HG02623 (cell line): ENCODE measurements at regions not wholly inside any gene's neighbourhood (a gene's known extent, or its start where the extent isn't known, plus 50 kb on each side); places are given as distances from the start of the nearest gene placed in this dataset.
A peak's percentile ranks its signal among the peaks of the same experiment; 100 is the strongest.
"Not testable (repeated sequence)": the region's sequence is repeated elsewhere in the genome, so short reads cannot be mapped to it uniquely, and the experiment has no call there.

Experiments
- ATAC-seq: cut with Tn5 transposase; IDR thresholded peaks from one replicate; pipeline ENCODE4 v1.9.1; 2021; ENCODE audit warnings: moderate library complexity; ENCODE audit not compliant: unreplicated experiment

DNA sequence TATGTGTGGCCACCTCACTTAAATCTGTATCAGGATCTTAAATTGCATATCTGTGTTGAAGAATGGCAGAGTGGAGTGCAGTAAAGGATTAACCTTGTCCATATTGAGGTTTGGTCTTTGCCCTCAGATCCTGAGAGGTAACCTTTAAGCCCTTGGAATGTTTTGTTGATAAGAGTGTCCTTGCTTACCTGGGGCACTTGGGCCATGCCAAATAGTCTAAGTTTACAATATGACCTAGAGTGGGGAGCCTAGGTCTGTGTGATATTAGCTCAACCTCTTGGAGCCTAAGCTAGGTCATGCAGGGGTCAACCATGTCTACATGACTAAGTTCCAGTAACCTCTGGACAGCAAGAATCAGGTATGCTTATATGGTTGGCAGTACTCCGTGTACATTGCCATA is 792.5 kb downstream of the DIAPH3 start:
- ATAC-seq: no peak

DNA sequence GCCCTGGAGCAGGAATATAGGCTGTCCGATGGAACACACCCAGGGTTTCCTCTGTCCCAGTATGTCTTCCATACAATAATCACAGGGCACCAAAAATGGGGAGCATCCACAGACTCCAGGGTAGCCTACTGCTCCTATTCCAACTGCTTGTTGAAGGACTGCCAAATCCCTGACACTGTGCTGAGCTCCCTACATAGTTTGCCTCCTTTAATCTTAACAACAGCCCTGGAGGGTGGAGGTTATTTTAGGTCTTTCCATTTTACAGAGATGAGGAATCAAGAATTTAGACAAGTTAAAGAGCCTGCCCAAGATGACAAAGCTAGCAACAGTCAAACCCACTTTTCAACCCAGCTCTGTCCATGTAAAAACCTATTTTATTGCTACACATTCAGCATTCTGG is 790.4 kb downstream of the DIAPH3 start:
- ATAC-seq: no peak

DNA sequence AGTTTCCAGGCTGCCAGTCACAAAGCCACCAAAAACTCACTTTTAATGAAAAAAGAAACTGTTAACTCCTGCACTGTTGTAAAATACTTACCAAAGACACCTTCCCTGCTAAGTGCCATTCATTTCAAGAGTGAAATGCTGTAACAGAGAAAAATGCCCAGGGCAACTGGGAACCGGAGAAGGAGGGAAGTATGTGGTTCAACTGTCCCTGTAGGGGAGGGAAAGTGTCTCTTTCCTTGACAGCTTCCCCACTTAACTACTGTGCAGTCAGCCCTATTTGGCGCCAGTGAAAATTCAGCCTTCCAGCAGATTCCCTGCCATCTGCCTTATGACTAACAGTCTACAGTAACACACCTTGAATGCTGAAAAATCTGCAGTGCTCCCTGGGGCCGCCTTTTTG is 789.0 kb downstream of the DIAPH3 start:
- no peak for ATAC-seq

DNA sequence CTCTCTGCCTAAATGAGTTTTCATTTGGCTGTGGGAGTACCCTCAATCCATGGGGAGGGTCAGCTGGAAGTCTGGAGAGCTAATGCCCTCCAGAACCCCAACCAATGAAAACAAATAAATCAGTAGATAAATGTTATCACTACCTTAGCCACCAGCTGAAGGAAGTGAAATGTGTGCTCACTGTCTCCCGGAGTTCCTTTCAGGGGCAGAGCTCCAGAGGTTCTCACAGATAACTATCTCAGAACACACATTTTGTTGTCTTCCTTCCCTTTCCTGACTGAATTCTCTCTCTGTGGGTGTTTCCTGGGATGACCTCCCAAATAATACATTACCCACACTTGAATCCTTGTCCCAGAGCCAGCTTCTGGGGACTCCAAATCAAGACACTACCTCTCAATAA is 779.6 kb downstream of the DIAPH3 start:
- no peak for ATAC-seq

DNA sequence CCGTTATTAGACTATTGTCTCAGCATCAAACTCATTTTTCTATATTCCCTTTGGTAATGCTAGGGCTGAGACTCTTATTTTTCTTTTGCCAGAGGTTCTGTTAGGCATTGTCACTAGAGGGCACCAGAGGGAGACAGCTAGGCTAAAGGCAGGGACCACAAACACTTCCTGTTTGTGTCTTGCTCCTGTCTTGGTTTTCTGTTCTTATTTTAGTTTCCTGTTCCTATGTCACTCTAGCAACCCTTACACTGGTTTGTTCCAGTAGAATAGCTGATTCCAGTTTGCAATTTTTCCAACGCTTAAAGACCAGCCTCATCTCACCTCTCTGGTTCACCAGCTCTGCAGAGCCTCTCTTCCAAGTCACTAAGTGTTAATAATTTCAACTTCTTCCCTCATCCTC is 772.0 kb downstream of the DIAPH3 start:
- ATAC-seq: peak; percentile 99

DNA sequence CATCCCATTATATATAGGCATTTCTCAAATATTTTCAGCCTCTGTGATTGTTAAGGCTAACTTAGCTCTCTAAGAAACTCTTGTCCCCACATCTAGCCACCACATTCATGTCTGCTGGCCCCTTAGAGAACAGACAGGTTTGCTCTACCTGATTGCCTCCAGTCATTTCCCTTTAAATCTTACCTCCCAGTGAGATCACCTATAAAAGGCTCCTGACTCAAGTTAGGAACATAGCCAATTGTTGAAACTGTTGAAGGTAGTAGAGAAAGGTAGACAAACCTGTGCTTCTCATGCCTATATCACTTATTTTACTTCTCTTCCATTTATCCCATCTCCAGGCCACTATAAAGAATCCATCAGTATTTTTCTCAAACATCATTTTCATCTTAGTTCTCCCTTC is 771.4 kb downstream of the DIAPH3 start:
- no peak for ATAC-seq

DNA sequence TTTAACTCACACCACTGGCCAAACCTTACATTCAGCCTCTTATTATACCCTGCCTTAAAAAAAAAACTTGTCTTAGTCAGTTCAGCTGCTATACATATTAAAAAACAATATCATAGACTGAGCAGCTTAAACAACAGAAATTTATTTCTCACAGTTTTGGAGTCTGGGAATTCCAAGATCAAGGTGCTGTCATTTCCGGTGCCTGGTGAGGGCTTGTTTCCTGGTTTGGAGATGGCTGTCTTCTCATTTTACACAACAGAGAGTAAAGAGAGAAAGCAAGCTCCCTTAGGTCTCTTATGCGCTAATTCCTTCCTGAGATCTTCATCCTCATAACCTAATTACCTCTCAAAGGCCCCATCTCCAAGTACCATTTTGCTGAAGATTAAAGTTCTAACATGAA is 769.2 kb downstream of the DIAPH3 start:
- no peak for ATAC-seq

DNA sequence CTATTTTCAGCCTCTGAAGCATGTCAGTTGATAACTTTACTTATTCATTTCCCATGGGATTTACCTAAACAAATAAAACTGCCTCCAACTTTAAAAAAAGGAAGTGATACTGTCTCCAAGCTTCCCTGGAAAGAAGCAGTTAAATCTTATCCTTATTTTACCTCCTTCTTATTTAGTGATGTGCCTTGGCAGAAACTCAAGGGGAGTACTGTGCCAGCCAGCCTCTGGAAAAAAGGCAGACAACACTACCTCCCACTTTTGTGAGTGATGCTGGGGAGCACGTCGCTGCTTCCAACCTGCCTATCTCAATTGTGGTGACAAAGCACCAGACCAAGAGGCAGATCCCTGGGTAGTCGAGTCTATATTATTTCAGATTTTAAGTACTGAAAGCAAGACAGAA is 765.6 kb downstream of the DIAPH3 start:
- ATAC-seq: no peak

DNA sequence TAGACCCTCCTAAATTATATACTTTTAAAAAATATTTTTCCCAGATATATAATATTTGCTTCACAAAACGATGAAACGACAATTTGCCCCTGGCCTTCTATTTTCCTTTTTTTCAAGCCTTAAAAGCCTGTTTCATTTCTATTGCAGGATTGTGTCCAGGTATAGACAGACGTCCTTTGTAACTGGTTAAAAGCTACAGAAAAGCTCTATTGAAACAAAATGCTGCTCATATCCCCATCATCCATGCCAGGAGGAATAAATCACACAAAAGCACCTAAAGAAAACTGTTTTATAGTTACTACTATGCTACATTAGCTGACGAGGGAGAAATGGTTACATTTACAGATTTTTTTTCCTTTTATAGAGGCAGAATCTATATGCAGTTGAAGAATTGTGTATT is 765.1 kb downstream of the DIAPH3 start:
- ATAC-seq: no peak

DNA sequence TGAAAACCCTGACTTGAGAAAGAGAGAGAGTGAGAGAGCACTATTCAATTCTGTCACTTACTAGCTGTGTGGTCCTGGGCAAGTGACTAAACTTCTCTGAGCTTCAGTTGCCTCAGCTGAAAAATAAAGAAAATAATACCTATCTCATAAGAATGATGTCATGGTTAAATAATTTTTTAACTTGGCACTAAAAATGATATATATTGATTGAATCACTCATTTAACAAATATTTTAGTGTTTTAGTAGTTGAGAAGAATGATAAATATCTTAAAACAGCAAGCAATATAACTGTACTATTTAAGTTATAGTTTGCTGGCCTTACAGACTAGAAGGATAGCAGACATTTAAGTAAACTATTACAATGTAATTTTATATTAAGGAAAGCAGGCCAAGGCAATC is 764.2 kb downstream of the DIAPH3 start:
- ATAC-seq: no peak

DNA sequence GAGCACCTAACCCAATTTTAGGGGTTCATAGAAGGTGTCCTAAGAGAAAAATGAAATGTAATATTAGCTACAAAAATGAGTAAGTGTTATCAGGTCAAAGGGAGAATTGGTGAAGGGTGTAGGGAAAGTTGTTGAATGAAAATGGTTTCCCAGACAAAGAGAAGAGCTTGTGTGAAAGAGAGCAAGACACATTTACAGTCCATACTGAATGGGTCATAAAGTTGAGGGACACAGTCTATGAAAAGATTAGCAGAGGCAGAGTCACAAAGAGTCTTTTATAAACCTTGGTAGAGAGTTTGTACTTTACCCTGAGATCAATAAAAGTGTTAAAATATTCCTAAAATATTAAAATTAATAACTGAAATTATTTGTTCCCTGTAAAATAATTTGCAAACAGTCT is 759.4 kb downstream of the DIAPH3 start:
- ATAC-seq: no peak

DNA sequence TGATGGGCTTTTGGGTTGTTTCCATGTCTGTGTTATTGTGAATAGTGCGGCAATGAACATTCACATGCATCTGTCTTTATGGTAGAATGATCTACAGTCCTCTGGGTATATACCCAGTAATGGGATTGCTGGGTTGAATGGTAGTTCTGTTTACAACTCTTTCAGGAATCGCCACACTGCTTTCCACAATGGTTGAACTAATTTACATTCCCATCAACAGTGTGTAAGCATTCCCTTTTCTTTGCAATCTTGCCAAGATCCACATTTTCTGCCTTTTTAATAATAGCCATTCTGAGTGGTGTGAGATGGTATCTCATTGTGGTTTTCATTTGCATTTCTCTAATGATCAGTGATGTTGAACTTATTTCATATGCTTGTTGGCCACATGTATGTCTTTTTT is 756.5 kb downstream of the DIAPH3 start:
- ATAC-seq: not testable (repeated sequence)

DNA sequence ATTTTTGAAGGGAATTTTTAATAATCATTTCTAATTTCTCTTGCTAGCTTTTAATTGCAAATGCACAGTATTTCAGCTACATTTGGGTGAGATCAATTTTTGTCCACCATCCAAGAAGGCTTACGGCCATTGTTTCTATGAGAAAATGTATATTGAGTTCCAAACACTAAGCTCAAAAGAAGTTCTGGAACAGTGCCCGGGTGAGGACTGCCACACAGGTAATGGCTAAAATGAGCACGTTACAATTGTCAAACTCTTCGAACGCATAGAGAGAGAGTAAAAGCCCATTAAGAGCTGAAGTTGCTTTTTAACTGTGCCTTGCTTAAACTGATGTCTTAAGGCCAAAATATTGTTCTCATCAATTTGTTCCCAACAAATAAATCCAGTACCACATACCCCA is 755.0 kb downstream of the DIAPH3 start:
- no peak for ATAC-seq

DNA sequence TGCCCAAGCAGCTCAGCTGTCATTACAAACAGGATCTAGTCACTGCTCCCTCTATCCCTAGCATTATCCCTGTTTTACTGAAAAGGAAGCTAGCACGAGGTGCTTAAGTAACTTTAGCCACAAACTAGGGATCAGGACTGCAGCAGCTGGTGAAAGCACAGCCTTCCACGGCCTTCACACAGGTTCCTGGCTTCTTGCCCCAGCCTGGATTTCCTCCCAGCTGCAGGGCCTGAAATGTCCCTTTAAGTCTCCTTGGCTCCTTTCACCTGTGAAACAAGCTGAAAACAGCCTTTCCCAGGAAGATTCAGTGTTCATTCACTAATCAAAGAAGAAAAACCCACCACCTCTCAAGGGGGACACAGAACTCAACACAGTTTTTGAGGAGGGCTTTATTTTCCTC is 754.5 kb downstream of the DIAPH3 start:
- no peak for ATAC-seq

DNA sequence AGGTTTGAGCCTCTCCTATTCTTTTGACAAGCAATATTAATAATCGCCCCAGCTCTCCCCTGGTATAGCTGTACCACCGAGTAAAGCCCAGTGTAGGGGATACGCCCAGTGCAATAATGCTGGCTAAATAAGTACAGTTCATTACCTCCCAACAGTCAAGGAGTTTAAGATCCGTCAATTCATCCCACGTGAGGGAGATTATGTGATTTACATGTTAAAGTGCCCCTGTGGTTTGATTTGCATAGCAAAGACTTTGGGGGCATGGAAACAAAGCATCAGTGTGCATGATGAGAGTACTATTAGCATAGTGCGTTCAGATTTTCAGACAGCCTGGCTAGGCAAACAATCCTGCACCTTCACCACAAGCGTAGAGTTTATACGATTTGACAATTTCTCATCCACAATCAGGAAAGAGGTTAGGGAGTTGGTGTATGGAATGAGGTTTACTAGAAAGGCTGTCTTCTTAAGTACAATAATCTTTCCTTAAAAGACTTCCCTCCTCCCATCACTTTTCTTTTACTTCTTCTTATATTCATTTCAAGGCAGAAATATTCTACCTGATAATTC is 754.0 kb downstream of the DIAPH3 start:
- no peak for ATAC-seq

DNA sequence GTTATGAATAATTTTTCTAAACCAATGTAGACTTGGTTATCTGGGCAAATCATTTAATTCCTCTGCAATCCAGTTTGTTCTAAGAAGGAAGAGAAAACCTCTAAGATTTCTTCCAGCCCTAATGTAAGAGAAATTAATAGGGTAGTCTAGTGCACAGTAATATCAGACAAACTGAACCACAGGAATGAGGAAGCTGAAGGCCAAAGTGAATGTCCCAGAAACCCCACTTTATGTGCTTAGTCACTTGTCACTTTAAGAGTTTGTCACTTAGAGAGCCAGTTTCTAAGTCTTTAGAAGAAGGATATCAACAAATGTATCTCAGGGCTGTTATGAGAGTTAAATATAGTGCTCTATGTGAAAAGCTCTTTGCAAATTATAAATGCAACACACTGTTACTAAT is 750.6 kb downstream of the DIAPH3 start:
- peak; percentile 91 for ATAC-seq

DNA sequence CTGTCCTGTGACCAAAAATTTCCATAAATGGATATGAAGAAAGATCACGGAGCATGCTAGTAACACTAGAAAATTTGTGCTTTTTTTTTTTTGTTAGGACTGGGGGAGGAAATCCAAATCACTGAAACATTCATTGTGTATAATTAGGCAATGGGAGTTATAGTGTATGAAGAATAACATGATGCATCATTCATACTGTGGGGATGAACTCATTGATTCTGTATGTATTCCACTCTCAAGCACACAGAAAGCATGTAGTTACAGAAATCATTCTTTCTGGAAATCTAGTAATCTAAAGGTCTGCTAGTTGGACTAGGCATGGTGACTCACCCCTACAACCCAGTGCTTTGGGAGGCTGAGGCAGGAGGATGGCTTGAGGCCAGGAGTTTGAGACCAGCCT is 749.7 kb downstream of the DIAPH3 start:
- ATAC-seq: no peak

DNA sequence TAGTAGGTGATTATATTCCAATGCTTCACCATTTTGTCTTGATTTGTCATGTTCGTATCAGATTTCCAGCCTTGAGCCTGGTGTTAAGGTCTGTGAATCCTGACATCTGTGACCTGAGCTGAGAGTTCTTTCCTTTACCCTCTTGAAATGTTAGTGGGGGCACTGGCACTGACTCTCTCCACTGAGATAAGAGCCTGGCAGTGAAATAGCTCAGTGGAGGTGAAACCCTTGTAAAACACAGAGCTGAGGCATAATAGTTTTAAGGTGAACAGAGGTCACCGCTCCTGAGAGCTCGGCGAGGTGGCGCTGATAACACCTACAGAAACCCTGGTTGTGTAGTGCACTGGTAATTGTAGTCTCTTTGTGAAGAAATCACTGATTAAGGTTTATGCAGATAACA is 748.2 kb downstream of the DIAPH3 start:
- ATAC-seq: no peak

DNA sequence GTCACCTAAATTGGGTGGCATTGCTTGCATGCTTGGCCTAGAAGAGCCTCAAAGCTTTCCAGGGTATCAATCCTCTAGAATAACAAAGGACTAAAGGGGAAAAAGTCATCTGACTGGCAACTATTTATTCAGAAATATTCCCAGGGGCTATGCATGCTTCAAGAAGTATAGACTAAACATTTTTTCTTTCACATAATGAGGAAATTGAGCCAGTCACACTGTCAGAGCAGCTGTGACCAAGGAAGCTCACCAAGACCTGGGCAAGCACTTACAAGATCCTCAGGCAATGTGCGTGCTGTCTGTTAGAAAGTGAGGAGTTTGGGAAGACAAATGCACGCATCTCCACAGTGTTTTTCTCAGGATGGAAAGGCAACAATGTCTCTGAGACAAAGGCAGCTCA is 747.2 kb downstream of the DIAPH3 start:
- no peak for ATAC-seq

DNA sequence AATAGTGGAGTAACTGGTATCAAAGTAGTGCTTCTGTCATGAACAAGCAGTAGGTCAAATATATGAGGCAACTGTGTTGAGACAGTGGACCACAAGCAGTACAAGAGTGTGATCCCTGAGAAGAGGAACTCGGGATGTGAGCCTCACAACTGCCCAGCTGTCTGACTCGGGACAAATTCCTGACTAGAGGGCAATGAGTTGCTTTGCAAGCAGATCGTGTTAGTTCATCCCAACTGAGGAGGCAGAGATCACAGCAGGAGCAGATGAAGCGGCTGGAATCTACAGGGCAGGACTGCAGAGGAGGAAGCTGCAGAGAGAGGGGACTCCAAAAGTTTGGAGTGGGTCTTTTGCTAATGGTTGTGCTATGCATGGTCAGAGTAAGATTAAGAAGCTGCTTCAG is 741.1 kb downstream of the DIAPH3 start:
- no peak for ATAC-seq

DNA sequence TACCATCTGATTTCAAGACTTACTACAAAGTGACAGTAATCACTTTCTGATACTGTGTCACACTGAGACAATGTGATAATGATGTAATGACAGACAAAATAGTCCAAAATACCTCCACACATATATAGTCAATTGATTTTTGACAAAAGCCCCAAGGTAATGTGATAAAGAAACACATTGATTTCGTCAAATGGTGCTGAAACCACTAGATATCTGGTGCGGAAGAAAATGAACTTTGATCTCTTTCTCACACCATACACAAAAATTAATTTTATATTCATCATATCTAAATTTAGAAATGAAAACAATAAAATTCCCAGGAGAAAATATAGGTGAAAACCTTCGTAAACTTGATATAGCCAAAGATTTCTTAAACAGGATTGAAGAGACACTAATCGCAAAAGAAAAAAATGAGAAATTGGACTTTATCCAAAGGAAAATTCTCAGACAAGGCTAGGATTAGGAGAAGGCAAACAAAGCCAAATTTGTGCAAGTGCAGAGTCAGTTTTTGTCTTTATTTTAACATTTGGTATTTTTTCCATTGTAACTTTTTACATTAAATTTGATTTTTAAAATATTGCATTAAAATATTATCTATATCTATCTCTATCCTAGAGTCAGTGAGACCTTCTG is 739.9 kb downstream of the DIAPH3 start:
- no peak for ATAC-seq

DNA sequence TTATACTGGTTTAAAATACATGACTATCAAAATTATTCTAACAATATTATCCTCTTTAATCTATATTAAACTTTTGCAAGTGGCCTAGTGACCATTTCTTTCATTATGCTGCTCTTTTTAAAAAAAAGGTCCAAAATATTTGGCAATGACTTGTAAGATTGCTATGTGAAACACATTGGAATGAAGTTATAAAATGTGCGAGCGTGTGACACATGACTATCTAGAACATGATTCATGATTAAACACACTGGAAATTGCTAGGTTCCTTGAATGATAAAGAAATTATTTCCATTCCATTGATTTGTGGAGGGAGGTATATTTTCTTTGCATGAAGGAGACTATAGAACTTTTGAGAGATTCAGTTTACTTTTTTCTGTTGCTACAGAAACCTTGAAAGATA is 739.1 kb downstream of the DIAPH3 start:
- ATAC-seq: no peak

DNA sequence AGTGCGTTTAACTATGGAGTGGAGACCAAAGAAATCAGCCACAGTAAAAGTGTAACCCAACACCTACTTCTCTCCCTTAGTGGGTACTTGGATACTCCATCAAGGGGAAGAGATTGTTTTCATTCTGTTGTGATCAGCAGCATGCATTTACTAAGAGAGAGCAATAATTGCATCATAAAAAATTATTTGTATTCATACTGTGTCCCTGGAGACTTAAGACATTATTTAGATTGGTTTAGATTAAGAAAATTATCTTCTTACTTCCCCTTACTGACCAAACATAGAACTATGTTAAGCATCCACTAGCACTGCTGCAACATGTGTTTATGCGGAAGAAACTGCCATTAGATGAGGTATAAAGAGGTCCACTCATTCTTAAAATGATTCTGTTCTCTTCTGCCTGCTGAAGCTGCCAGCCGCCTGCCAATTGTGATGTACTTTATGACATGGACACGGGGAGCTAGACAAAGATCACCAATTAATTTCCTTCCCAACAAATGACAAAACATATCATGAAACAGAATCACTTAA is 738.5 kb downstream of the DIAPH3 start:
- ATAC-seq: no peak
